SW 1271 (cell line): ENCODE measurements at regions not wholly inside any gene's neighbourhood (a gene's known extent, or its start where the extent isn't known, plus 50 kb on each side); places are given as distances from the start of the nearest gene placed in this dataset.
A peak's percentile ranks its signal among the peaks of the same experiment; 100 is the strongest.

ENCODE experiments used
- DNase-seq, 2 experiments: peaks; one replicate each; lab custom pipeline; 2025; lab: John Stamatoyannopoulos, UW

DNA sequence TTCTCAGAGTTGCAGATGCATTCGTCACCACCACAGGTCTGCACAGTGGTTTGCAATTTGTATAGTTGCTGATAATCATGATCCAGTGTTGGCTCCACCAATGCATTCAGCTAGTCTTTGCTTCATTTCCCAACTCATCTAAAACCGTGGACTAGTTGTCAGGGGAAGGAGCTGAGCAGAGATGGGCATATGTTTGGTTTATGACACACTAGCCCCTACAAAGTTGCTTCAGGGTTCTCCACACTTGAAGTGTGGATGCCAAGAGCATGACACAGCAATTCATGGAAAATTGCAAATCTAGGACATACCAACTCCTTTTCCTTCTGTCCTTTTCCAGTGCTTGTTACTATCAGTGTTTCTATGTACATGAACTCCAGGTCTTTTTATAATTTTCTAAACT lies 168.0 kb downstream of the TNFSF13B start:
- no peak for DNase-seq

DNA sequence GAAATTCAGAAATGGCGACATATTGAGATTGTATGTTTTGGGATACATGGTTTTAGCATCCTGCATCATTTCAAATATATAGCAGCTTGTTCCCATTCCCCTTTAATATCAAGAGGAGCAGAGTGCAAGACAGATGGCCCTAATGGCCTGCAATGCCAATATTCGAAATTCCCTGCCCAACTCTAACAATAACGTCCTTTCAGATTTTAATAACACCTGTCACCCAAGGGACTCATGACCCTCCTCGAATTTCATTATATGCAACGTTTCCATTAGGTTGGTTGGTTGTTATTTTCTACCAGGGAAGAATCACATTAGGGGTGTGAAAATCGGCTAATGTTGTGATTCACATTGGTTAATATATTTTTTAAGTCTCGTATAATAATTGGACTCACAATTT lies 170.0 kb downstream of the TNFSF13B start:
- DNase-seq = no peak

DNA sequence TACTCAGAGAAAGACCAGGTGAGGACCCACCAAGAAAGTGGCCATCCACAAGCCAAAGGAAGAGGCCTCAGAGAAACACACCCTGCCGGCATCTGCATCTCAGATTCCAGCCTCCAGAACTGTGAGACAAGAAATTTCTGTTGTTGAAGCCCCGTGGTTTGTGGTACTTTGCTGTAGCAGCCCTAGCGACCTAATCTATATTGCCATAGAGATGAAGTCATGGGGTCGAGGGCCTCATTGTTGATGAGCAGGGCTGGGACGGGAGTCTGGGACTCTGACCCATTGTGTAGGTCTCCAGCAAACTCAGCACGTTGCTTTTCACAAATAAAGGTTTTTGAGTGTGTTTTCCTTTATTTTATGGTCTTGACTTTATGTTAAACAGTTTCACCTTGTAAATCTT lies 174.9 kb downstream of the TNFSF13B start:
- no peak for DNase-seq

DNA sequence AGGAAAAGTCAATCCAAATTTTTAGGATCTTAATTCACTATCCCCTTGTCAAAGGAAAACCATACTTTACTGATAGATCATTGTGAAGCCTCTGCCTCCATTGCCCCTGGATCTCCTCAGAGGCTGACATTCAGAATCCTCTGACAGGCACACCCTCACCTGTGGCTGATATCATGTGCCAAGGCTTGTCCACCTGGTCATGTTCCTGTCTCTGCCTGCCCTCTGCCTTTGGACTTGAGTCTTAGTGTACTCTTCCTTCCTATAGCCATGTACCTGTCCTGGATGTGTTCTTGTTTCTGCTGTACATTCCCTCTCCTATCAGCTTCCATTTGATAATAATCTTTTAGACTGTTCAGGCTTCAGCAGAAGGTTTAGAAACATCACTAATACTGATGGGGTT lies 179.4 kb downstream of the TNFSF13B start:
- DNase-seq = no peak

DNA sequence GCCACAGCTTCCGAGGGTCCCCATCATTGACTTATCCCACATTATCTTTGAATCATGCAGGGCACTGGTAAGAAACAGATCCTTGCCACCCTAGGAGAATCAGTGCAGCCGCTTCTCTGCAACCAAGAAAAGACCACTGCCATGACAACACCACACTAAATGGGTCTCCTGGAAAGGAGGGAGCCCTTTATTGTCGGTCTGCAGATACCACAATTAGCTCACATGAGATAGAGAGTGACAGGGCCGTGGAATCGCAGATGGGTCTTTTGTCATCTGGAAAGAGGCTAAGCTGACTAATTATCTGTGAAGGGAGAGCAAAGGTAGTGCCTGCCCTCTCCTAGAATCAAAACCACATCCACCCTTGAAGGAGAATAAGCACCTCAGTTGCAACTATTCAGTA lies 178.3 kb upstream of the MYO16 start:
- no peak for DNase-seq

DNA sequence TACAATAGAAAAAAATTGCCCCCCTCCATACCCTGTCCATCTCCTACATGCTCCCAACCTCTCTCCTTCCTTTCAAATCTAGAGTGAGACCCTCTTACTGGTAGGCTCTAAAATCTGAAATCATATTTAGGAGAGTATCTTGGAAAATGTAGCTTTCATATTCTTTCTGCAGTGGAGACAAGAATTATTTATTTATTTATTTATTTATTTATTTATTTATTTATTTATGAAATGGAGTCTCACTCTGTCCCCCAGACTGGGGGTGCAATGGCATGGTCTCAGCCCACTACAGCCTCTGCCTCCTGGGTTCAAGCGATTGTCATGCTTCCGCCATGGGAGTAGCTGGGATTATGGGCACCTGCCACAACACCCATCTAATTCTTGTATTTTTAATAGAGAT lies 174.1 kb upstream of the MYO16 start:
- DNase-seq = no peak

DNA sequence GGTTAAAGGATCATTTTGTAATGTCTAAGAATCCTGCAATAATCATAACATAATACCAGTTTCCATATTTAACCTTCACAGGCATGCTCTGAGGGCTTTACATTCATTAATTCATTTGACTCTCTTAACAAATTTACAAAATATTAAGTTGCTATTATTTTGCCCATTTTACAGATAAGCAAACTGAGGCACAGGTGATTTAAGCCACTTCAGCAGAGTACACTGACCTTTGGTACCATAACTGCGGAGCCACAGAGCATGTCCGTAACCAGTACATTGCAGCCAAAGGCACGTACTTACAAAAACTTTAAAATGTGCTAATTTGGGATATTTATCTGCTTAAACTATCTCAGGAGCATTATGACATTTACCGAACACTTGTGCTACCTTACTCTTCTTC lies 169.4 kb upstream of the MYO16 start:
- no peak for DNase-seq

DNA sequence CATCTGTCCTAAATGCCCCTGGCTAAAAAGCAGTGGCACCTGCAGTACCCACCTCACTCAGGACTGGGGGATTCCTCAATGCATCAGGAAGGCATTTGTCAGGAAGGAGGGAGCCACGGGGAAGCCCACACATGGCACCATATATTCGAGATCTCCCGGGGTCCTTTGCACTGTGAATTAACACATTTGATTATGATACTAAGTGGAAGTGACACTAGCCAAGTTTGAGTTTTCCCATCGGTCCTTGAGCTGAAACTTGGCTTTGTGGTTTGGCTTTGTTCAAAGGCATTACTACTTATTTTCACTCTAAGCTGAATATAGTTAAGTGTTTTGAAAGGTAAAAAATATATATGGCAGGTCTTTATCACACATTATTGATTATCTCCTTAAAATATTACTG lies 168.7 kb upstream of the MYO16 start:
- DNase-seq = no peak

DNA sequence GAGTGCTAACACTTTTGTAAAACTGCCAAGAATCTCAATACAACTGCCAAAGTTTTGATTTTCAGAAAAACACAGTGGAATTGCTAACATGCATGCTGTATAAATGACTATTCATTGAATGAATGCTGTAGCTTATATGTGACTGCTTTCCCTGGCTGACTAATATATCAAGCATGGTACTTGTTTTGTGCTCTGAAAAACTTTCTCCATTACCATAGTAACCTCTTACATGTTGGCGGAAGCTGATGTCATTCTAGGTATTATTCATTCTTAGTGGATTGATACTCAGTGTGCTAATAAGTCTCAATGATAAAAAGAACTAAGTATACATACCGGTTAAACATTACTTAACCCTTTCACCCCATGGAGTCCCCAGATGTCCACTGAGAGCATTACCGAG lies 166.1 kb upstream of the MYO16 start:
- peak in 1 of 2 experiments; percentile 15 for DNase-seq

DNA sequence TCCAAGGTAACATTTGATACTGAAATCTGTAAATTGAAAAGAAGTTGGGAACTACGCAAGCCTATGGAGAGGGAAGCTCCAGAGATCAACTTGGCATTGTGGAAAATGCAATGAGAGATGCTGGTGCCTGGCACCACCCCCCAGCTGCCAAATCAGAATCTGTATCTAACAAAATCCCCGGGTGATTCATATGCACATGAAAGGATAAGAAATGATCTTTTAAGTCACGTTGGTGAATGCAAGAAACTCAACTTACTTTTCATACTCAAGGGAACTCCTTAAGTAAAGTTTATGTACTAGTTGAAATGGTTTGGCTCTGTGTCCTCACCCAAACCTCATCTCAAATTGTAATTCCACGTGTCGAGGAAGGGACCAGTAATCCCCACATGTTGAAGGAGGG lies 158.5 kb upstream of the MYO16 start:
- no peak for DNase-seq

DNA sequence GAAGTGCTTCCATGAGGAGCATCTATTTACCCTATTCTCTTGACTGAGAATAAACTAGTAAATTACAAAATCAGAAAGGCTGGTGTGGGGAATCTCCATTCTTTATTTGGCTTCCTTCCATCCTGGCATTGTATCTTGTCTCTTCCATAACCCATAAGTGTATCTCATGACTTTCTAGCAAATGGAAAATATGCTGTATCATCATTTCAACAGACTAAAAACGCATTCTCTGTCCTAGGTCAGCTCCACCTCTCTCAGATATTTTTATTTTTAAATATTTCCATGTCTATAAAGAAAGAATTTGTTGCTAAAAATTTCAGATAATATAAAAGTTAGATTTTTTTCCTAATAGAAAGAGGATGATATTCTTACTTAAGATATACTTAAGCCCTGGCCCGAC lies 154.2 kb upstream of the MYO16 start:
- DNase-seq = no peak

DNA sequence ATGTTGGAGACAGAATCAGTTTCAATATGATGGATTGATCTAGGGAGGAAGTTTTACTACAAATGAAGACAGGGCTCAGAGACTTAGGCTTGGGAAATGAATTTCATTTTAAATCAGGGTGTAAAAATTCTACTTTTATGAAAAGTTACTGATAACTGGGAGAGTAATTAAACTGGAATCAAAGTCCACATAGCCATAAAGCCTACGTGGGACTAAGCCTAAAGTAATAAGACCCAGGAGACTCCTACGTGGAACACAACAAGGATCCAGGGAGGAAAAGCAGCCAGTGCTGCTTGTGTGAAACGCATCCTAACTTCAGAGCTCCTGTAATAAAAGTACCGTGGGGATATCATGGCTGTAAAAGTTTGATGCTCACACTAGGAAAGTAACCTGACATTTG lies 152.0 kb upstream of the MYO16 start:
- DNase-seq = no peak

DNA sequence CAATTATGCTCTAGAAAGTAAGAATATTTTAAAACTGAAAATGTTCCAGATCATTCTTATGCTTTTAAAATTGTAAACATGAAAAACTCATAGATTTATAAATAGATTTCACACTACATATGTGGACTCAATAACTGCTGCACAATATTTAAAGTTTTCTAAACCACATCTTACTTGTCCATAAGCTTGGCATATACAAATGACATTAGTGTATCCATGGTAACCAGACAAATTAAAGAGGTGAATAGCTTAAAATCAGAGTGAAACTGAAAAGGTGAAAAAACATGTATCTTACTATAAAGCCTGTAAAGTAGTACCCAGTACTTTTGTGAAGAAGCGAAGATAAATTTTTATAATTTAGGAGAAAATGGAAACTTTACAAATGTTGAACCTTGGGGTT lies 151.2 kb upstream of the MYO16 start:
- no peak for DNase-seq

DNA sequence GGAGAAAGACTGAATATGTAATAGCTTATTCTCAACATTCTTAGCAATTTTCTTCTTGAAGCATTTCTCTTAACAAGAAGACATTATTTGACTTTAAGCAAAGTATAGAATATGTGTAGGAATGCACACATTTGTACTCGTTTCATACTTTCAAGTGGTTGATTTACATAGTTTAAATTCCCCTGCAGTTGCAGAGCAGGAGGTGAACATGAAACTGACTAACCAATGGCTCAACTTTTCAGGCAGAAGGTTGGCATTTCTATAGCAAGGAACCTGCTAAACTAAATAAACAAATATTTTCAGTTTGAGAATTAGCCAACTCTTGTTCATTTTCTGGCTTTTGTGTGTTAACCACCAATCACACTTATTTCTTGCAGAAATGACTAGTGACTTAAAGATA lies 145.4 kb upstream of the MYO16 start:
- DNase-seq = no peak

DNA sequence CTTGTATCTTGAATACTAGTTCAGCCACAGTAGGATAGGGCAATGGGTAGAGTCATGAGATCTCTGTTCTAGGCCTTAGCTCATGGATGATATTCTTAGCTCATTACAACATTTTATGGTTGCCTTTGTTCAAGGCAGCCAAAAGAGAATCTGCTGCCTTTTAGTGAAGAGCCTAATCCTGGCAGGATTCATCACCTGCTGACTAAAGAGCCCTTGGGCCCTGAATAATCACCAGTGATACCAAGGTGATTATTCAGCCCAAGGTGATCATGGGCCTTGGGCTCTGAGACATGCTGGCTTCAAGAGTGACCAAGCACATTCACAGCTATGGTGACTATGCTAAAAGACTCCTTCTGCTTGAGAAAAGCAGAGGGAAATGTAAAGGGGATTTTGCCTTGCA lies 143.3 kb upstream of the MYO16 start:
- no peak for DNase-seq

DNA sequence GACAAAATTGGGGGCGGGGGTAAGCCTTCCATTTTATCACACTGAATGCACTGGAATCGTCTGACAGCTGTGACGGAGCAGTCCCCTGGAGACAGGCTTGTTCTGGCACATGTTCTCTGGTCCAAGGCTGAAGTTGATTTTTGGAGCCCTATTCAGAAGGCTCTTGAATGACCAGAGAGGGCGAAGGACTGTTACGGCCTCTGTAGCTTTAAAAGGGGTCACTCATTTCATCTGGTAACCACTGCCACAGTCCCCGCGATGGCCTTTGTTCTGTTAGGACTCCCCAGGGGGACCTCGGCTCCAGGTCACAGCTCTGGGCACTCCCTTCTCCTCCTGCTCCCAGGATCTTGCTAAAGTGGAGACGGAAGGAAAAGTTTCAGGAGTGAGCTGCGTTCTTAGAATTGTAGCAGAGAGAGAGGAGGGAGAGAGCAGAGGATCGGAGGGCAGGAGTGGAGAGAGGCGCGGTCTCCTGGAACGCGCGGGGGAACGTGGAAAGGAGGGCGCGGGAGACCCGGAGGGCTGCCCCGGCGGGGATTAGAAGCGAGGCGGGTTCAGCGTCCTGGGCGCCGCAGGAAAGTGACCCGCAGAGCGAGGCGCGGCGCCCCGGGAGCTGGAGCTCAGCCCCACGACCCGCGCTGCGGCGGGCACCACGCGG lies 134.3 kb upstream of the MYO16 start:
- no peak for DNase-seq

DNA sequence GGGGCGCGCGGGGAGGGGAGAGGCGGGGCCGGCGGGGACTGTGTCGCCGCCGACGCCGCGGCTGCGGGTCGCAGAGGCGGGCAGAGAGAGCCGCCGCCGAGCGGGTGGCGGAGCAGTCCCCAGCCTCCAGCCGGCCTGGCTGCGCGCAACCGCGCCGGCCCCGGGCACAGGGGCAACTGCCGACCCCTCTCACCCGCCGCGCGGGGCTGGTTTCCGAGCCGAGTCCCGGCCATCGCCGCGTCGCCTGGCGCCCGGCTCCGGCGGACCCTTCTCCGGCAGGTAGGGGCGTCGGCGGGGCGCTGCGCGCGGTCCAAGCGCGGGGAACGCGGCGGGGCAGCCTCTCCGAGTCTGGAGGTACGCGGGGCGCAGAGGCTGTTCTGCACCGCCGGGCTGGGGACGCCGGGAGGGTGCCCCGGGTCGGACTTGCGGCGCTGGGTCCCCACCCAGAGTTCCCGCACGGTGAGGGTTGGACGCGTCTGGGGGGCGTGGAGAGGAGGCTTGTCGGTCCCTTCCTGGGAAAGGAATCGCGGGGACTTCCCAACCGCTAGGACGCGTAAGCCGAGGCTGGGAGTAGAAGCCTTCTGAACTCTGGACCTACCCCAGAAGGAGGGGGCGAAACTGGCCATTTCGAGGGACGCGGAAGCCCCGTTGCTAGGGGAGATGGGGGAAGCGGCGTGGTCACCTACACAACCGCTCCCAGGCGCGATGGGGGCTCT lies 133.6 kb upstream of the MYO16 start:
- no peak for DNase-seq

DNA sequence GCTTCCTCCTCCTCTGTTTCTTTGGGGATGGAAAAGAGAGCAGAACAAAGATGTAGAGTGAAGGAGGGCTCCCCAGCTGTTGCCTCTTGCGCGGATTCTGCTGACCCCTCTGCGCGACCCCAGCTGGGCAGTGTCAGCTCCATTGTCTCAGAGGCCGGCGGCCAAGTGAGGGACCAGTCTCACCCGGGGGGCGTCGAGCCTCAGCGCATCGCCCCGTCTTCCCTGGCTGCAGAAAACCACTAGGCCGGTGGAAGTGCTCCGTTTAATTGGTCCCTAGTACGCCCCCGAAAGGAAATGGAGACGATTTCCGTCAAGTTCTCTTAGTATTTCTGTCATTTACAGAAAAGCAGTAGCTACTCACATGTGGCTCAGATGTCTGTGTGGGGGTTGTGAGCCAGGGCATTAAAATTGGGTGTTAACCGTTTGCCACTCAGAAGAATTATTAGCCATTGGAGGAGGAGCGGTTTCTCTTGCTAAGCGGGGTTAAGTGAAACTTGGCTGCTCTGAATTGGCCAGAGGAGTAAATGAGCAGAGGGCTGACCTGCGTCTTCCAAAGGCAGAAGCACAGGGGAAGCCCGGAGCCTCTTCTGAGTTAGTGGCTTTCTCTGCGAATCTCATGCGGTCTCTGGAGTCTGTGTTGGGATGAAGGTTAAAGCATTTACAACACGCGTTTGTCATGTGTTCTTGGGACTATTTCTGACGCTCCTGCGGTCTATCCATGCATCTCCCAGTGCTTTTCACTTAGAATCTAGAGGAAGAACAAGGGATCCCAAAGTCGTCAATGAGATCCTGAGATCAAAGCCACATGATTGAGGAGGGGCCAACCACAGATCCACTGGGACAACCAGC lies 132.8 kb upstream of the MYO16 start:
- DNase-seq = no peak

DNA sequence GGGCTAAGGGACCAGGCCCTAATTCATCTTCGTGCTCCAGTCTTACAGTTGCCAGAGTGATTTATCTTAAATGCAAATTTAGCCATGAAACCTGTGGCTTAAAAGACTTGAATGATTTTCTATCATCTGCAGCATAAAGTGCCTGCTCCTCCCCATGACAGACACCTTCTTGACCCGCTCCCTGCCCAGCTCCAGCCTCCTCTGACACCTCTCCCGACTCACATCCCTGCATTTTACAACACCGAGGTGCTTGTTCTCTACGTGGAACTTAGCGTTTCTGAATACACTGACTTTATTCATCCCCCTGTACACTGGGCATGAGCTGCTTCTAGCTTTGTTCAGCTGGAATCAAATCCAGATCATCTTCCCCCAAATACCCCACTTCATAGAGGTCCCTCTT lies 128.7 kb upstream of the MYO16 start:
- no peak for DNase-seq

DNA sequence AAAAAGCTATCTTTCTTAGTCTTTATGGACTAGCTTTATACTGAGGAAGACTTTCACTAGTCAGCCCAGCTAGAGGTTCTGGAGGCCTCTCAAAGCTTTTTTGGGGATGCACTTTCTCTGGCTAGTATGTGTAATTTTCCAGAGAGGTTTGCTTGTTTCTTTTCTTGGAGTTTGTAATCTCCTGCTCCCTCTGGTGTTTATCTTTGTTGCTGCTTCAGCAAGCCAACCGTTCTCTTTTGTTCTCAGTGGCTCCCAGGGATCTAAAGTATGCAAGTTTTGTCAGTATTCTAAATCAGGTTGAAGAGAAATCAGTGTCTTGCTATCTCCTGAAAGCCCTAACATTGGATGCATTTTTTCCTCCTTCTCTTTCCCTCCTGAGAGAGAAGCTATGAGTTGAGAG lies 121.1 kb upstream of the MYO16 start:
- peak in 1 of 2 experiments; percentile 0 for DNase-seq

DNA sequence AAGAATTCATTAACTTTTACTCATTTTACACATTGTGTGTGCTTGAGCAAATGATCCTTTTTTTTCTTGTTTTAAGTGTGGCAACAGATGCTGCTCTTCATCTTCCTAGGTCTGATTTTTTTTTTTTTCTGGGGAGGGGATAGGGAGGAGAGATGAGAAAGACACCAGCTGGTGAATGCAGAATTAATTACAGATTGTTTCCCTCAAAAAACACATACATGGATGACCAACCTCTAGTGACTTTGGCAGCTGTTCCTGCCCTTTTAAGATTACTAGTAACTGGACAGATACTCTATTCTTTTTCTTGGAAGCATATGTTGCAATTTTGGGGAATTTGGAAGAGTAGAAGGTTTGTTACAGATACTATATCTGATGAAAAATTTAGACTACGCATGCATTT lies 103.6 kb upstream of the MYO16 start:
- no peak for DNase-seq

DNA sequence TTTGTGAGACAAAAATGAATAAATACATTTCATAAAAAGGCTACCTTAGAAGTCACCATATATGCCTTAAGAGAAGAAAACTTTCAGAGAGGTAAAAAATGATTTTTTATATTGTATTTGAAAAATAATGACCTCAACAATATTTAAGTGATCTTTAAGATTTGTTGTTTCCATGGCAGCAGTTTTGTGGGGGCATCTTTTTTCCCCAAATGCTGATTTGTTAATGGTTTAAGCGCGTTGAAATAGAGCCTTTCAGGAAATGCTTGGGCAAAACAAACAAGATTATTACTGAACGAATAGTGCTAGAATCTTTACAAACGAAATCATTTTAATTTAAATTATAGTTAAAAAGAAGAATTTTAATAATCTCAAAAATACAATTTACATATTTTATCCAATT lies 103.1 kb upstream of the MYO16 start:
- no peak for DNase-seq

DNA sequence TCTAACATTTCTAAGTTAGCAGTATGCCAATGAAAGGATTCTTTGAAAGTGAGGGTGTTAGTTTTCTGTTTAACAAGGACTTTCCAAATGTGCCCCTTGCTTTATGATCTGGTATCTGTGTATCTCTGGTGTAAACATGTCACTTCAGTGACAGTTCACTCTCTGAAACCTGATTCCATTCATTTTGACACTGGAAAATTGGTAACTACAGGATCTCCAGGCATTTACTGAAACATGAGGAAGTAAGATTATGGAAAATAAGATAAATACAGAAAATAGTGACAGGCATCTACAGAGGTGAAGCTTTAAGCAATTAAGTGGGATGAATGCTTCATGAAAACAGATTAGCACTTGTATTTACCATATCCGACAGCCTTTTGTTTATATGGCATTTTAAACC lies 101.6 kb upstream of the MYO16 start:
- DNase-seq = no peak
